GM03348 (cell line): ENCODE measurements at regions not wholly inside any gene's neighbourhood (a gene's known extent, or its start where the extent isn't known, plus 50 kb on each side); places are given as distances from the start of the nearest gene placed in this dataset.

Experiments used
- DNase-seq: peaks from one replicate; pipeline ENCODE4 v3.0.0; 2012; ENCODE audit warnings: low spot score

- DNase-seq, result no peak
Observed at GRCh38 chr15:93278006-93278405, 189.0 kb upstream of the RGMA start.

GRCh38 chr15:93274257-93274656, 185.2 kb upstream of the RGMA start:
- no peak for DNase-seq

DNA sequence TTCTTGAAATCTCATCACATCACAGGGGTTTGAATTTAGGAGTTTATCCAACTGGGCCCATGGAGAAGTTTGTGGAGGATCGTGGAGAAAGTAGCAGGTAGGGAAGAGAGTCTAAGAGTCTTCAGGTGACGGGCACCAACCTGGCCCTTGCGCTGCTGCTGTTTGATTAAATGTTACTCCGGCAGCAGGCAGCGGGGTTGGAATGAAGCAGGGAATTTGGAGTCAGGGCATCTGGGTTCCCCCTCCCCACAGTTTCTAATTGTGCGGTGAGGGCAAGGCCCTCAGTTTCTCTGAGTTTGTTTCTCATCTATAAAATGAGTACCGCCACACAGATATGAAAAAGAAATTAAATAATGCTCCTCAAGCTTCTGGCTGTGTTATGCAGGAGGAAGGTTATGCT, 182.9 kb upstream of the RGMA start:
- DNase-seq, result no peak

DNA sequence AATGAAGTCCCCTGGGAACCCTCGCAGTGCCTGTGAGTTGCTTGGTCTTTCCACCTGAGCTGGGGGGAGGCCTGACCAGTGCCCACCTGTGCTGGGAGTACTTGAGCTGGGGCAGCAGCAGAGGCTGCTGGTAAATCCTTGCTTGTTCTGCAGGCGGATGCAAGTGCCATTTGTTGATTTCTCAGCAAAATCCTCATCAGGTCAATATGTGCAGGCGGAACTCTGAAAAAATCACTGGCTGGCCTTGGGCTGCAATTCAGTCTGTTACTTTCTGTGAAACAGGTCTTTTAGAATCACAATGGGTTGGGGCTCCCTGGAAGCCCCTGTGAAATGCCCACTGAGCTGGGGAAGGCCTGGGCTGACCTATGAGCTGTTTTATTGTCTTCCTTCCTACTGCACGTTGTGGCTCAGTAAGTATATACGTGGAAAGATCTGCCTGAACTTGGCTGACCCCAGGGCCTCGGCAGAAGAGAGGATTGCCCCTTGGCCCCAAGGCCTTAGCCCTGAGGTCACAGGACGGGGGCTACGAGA, 182.0 kb upstream of the RGMA start:
- no peak for DNase-seq

- DNase-seq, result no peak
Observed at GRCh38 chr15:93268066-93268465, 179.1 kb upstream of the RGMA start.

DNA sequence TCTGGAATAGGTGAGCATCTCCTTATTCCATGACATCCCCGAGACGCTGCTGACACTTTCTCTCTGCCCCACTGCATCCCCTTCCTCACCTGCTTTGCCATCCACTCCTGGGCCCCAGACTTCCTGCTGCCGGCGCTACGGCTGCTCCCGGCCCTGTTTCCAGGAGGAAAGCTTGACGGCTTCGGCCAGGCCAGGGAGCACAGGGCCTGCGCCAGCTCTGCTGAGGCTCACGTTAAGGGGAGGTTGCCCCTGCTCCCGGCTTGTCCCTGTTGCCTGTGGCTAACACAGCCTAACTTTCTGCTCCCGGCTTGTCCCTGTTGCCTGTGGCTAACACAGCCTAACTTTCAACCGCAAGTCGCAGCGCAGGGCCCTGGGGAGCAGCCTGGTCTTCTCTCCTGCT, 177.3 kb upstream of the RGMA start:
- no peak for DNase-seq

GRCh38 chr15:93265111-93265556, 176.1 kb upstream of the RGMA start:
- DNase-seq, result no peak

DNA sequence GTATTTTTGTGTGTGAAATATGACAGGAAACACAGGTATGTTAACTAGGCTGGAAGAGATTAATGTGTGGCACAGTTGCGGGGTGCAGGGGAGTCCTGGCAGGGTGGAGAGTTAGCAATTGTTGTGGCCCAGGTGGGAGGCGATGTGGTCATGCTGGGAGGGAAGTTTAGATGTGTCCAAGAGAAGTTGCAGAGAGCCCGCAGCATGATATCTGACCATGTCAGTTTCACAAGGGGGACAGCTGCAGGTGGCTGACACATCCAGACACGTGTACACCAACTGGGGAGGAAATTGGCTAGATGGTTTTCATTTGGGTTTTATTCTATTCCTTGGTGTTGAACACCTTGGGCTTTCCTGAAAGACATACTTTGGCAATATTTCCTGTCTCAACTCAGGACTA, 172.8 kb upstream of the RGMA start:
- no peak for DNase-seq

GRCh38 chr15:93257920-93258319, 168.9 kb upstream of the RGMA start:
- no peak for DNase-seq

GRCh38 chr15:93253681-93254080, 164.7 kb upstream of the RGMA start:
- no peak for DNase-seq

DNA sequence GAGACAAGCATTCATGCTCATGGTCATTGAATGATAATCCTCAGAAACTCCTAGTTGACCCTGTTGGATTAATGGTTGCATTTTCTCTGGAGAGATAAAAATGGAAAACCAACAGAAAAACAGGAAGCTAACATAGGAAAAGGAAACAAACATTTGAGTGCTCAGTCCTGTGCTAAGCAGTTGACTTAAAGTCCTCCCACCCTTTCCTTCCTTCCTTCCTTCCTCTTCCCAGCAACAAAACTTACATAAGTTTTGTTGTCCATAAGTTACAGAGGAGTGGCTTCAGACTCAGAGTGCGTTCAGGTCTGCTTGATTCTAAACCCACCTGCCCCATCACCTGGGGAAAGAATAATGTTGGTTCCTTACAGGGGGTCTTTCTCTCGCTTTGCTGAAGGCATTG, 163.8 kb upstream of the RGMA start:
- DNase-seq, result no peak

- no peak for DNase-seq
Observed at GRCh38 chr15:93250950-93251349, 161.9 kb upstream of the RGMA start.

DNA sequence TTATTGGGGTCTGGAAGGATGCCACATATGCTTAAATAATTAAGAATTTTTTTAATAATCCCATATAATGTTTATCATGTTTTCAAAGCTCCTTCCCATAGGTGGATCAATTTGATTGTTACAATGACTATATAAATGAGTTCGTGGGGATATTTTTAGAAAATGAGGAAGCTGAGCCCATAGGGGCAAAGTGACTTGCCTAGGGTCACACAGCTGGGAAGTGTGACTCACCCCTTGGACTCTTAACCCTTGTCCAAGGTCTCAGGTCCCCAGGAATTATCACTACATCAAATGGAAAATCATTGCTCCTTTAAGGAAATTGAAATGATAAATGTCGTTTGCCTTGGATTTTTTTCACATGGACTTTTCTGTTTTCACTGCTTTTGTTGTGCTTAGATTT, 161.2 kb upstream of the RGMA start:
- no peak for DNase-seq

DNA sequence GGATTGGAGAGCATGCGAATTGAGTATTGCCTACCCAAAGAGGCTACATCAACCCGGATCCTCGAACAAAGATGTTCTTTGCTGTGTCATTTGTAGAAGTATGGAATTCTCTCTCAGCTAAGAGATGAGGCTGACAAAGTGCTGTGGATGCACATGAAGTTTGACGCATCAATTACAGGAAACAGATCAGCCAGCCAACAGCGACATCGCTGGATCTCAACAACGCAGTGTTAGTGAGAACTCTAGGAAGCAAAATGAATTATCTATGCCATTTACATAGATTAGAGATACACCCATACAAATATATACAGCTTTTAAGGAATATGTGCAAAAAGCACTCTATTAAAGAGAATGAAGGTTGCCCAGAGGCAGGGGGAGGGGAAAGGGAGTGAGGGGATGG, 160.6 kb upstream of the RGMA start:
- no peak for DNase-seq

DNA sequence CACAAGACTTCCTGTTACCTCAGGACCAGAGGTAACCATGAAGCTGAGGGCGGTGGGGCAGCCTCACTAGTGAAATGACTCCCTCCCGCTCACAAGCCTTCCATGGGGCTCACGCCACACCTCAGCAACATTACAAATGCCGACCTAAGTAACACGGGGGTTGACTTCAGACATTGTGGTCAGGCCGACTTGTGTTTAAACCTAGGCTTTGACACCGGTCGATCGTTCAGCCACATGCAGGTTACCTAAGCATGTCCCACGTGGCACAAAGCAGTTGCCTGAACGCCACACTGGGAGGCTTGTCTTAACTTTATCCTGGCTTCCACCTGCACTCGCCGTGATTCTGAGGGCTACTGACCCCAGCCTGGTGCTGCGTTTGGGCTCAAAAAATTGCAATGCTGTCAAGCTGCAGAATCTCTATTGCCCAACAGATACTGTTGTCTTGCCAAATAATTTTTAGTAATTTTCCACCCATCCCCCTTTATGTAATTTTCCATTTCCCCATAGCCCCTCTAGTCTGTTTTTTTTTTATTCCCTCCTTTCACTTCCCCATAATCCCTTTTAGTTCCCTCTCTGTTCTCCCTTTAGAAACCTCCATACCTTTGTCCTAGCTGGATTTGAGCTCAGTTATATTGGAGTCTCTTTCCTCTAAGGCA, 158.6 kb upstream of the RGMA start:
- no peak for DNase-seq

DNA sequence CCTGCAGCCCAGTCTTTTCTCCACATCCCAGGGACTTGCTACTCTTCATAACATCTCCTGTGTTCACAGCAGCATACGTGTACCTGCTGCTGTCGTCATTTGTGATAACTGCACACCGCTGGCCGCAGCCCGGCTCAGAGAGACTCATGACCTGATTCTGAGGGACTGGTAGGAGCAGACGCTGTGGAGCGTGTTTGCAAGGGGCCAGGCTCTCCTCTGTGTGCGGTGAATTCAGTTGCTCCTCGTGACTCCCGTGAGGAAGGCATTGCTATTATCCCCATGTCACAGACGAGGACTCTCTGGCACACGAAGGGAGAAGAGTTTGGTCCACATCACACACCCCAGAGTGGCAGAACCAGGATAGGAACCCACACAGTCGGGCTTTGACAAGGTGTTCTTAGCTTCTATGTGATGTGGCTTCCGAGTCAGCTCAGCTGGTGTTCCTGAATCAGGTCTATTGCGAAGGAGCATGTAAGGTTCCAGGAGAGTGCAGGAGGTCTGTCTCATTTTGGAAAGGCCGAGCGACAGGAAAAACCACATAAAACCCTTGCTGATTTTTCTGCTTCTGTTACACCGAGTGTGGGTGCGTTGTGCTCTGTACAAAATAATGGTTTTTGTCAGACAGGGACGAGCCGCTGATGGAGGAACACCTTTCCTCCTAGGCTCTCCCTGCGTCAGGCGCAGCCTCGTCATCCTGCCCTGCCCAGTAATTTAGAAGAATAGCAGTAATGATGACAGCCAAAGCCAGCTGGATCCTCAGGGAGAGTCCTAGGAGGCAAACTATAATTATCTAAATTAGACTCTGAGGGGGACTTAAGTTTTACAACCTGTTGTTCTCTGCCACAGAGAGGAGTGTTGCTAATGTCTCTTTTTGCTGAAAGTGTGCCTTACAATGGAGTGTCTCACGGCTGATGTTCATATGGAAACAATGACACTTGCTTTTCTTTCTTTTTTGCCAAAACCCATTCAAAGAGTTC, 157.5 kb upstream of the RGMA start:
- no peak for DNase-seq

DNA sequence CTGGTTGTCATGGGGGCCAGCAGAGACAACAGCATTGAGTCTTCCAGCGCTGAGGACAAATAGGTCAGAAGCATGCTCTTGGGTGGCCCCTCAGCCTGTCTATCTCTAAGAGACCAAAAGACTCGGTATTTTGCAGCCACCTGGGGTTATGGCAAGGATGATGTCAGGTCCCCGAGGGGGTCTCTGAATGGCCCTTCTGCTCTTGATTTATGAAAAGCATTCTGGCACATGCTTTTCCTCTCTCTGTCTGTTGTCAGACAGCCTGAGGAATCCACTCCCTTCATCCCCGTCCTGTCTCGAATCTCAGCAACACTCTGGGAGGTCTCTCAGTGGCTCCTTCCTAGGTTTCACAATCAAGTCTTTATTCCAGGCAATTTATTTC, 156.6 kb upstream of the RGMA start:
- DNase-seq, result no peak

DNA sequence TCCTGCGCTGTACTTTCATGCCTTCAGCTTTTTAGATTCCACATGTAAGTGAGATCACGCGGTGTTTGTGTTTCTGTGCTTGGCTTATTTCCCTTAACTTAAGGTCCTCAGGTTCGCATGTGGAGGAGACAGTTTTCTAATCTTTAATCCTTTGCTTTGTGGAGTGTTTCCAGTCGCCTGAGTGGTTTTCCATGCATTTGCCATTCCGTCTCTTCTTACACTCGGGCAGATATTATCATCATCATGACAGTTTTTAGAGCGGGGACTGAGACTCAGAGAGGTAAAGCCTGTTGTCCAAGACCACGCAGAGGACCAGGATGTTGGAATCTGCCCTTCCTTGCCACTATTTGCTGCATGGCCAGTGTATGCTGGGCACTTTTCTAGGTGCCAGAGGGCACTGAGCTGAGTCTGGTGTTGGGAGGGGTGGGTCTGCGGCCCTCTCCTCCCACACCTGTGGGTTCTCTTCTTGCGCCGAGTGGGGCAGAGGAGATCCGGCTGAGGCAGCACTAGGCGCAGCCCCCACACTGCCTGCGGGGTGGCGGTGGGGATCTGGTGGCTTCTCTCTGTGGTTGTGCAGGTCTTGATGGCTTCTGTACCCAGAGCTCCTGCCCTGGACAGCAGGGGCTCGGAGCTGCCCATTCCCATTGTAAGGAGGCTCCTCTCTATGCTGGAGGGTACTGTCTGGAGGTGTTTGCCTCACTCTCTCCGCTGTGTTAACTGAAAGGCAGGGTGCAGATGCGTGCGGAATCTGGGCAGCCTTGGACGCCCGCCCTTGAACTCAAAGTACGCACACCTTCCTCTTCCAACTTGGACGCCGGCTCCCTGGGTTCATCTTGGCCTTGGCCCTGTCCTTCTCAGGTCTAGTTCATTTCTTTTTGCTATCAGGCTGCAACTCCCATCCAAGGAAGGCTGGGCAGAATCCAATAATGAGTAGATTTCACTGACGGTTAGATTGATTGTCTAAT, 156.0 kb upstream of the RGMA start:
- DNase-seq, result no peak

DNA sequence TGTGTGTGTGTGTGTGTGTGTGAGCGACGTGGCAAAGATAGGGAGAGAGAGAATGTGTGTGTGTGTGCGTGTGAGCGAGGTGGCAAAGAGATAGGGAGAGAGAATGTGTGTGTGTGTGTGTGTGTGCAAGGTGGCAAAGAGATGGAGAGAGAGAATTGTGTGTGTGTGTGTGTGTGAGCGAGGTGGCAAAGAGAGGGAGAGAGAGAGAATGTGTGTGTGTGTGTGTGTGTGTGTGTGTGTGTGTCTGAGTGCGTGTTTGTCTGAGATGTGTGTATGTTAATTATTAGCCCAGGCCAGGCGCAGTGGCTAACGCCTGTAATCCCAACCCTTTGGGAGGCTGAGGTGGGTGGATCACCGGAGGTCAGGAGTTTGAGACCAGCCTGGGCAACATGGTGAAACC, 154.6 kb upstream of the RGMA start:
- no peak for DNase-seq

DNA sequence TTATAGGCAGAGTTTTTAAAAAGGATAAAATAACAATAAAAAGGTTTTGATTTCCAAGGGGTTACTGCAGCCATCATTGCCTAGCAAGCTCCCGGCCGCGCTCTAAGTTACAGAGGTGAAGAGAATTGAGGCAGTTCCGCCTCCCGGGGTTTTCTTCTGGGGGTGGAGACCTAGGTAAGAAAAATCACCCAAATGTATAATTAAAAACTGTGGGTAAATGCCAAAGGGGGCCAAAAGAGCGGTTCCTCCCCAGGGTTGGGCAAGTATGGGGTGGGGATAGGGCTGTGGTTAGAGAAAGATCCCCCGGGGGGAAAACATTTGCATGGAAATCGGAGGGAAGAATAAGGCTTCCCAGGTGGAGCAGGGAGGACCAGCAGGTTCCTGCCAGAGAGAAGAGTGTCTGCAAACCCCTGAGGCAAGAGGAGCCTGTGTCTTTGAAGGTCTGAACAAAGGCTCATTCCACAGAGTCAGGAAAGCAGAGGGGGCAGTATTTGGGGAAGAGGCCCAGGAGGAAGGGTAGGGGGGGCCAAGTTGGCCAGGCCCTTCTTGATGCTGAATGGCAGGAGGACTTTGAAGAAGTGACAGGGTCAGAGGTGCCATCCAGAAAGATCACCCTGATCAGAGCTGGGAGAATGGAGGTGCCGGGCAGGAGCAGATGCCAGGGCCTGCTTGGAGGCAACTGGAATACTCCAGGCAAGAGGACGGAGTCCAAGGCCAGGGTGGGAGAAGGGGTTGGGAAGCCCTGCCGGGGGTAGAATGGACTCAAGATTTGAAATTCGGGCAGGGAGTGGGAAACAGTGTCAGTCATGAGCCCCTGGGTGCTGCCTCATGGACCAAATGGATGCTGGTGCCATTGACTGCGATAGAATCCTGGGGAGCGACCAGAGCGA, 152.9 kb upstream of the RGMA start:
- no peak for DNase-seq

- DNase-seq, result no peak
Observed at GRCh38 chr15:93239993-93240392, 151.0 kb upstream of the RGMA start.
